ENCODE measurements at regions not wholly inside any gene's neighbourhood (a gene's known extent, or its start where the extent isn't known, plus 50 kb on each side); places are given as distances from the start of the nearest gene placed in this dataset.
"Not testable (repeated sequence)": the region's sequence is repeated elsewhere in the genome, so short reads cannot be mapped to it uniquely, and the experiment has no call there.

GRCh38 chr2:234590076-234590475 is 93.2 kb upstream of the ARL4C start:
- no peak for DNase-seq

- peak; percentile 17 for DNase-seq
These were observed 91.2 kb upstream of the ARL4C start for GRCh38 chr2:234588054-234588430.

GRCh38 chr2:234587341-234588053 is 90.6 kb upstream of the ARL4C start:
- peak; percentile 12 for DNase-seq

- no peak for DNase-seq
These were observed 86.5 kb upstream of the ARL4C start for GRCh38 chr2:234583331-234583730.

- DNase-seq: no peak
These were observed 83.8 kb upstream of the ARL4C start for GRCh38 chr2:234580686-234581085.

GRCh38 chr2:234579231-234579962 is 82.5 kb upstream of the ARL4C start:
- DNase-seq: no peak

- DNase-seq: no peak
These were observed 81.5 kb upstream of the ARL4C start for GRCh38 chr2:234578389-234578788.

GRCh38 chr2:234577191-234577590 is 80.3 kb upstream of the ARL4C start:
- DNase-seq: no peak

- DNase-seq: no peak
These were observed 74.9 kb upstream of the ARL4C start for GRCh38 chr2:234571620-234572407.

GRCh38 chr2:234570476-234570875 is 73.6 kb upstream of the ARL4C start:
- no peak for DNase-seq

GRCh38 chr2:234569776-234570430 is 73.0 kb upstream of the ARL4C start:
- no peak for DNase-seq

- DNase-seq: no peak
These were observed 69.7 kb upstream of the ARL4C start for GRCh38 chr2:234566622-234567021.

- DNase-seq: no peak
These were observed 69.2 kb upstream of the ARL4C start for GRCh38 chr2:234565842-234566619.

- DNase-seq: peak; percentile 10
These were observed 68.3 kb upstream of the ARL4C start for GRCh38 chr2:234565201-234565600.

- DNase-seq: peak; percentile 86
These were observed 67.8 kb upstream of the ARL4C start for GRCh38 chr2:234564699-234565098.

- no peak for DNase-seq
These were observed 62.7 kb upstream of the ARL4C start for GRCh38 chr2:234559609-234560008.

GRCh38 chr2:234558642-234559041 is 61.8 kb upstream of the ARL4C start:
- no peak for DNase-seq

- DNase-seq: no peak
These were observed 60.1 kb upstream of the ARL4C start for GRCh38 chr2:234556848-234557573.

GRCh38 chr2:234555616-234556249 is 58.9 kb upstream of the ARL4C start:
- DNase-seq: peak; percentile 14

- DNase-seq: no peak
These were observed 58.3 kb upstream of the ARL4C start for GRCh38 chr2:234555161-234555560.

GRCh38 chr2:234553223-234553622 is 56.3 kb upstream of the ARL4C start:
- DNase-seq: not testable (repeated sequence)

Measured in DMS79 treated with DMSO at 0.1 percent for 48 hours (cell line).